ENCODE measurements at regions not wholly inside any gene's neighbourhood (a gene's known extent, or its start where the extent isn't known, plus 50 kb on each side); places are given as distances from the start of the nearest gene placed in this dataset.
"Not testable (repeated sequence)": the region's sequence is repeated elsewhere in the genome, so short reads cannot be mapped to it uniquely, and the experiment has no call there.

- Histone ChIP-seq H3K4me1 (no peaks in the 10 kb centered on the region), H3K4me3 (replicated peaks in 1 of 3) (no peak overlapping the region), H3K36me3 (no peaks in the 10 kb centered on the region), H3K27me3 (no peaks in the 10 kb centered on the region), H3K9me3 (no peaks in the 10 kb centered on the region), H3K27ac (no peak overlapping the region)
- no peak for TF ChIP-seq CTCF (IDR thresholded peaks at IDR 0.05)
- TF ChIP-seq POLR2A (IDR thresholded peaks at IDR 0.05) = no peak
- WGBS, 2 donors = 84 to 85% methylated on average over 3 of the region's 3 CpGs
- DNase-seq = no peak
- intact Hi-C loops (cut with DNase I) = no loop called here
Measured at GRCh38 chr2:194686569-194686968, 970.5 kb upstream of the SLC39A10 start.

- H3K4me1 ChIP-seq = no peaks in the 10 kb centered on the region
- no peak for DNase-seq
Measured at GRCh38 chr2:194674043-194674442, 983.0 kb upstream of the SLC39A10 start.

GRCh38 chr2:194672994-194673393, 984.0 kb upstream of the SLC39A10 start:
- H3K27ac ChIP-seq = no peak overlapping the region
- no peaks in the 10 kb centered on the region for H3K27me3 ChIP-seq
- no peaks in the 10 kb centered on the region for H3K4me1 ChIP-seq
- 86% methylated on average over 3 of the region's 3 CpGs for WGBS, 2 donors
- intact Hi-C loops (cut with DNase I) = no loop called here
- no peaks in the 10 kb centered on the region for H3K36me3 ChIP-seq
- TF ChIP-seq POLR2A (IDR thresholded peaks at IDR 0.05) (no peak), CTCF (IDR thresholded peaks at IDR 0.05) (no peak)
- DNase-seq = no peak
- H3K4me3 ChIP-seq (replicated peaks in 1 of 3) = no peak overlapping the region
- no peaks in the 10 kb centered on the region for H3K9me3 ChIP-seq

More at GRCh38 chr2:194674043-194674442, 983.0 kb upstream of the SLC39A10 start:
- no peaks in the 10 kb centered on the region for H3K27me3 ChIP-seq
- TF ChIP-seq POLR2A (IDR thresholded peaks at IDR 0.05) = no peak
- no peak for TF ChIP-seq CTCF (IDR thresholded peaks at IDR 0.05)
- no peak overlapping the region for H3K4me3 ChIP-seq (replicated peaks in 1 of 3)
- WGBS, 2 donors = 80 to 93% methylated on average over 1 of the region's 1 CpG
- H3K27ac ChIP-seq = no peak overlapping the region
- no peaks in the 10 kb centered on the region for H3K9me3 ChIP-seq
- H3K36me3 ChIP-seq = no peaks in the 10 kb centered on the region
- intact Hi-C loops (cut with DNase I) = no loop called here

- H3K4me3 ChIP-seq (replicated peaks in 1 of 3) = no peak overlapping the region
- 94 to 98% methylated on average over 2 of the region's 2 CpGs for WGBS, 2 donors
- DNase-seq = no peak
- H3K36me3 ChIP-seq = no peaks in the 10 kb centered on the region
- intact Hi-C loops (cut with DNase I) = no loop called here
- no peak overlapping the region for H3K27ac ChIP-seq
- no peaks in the 10 kb centered on the region for H3K27me3 ChIP-seq
- no peaks in the 10 kb centered on the region for H3K9me3 ChIP-seq
- H3K4me1 ChIP-seq = no peaks in the 10 kb centered on the region
- TF ChIP-seq CTCF (IDR thresholded peaks at IDR 0.05) = no peak
- no peak for TF ChIP-seq POLR2A (IDR thresholded peaks at IDR 0.05)
Measured at GRCh38 chr2:194661431-194661830, 995.6 kb upstream of the SLC39A10 start.

GRCh38 chr2:194639057-194639456, 1018.0 kb upstream of the SLC39A10 start:
- 90 to 92% methylated on average over 9 of the region's 9 CpGs for WGBS, 2 donors
- H3K36me3 ChIP-seq; intact Hi-C loops (cut with DNase I); H3K27me3 ChIP-seq; DNase-seq; H3K4me3 ChIP-seq (replicated peaks in 1 of 3); H3K9me3 ChIP-seq; H3K27ac ChIP-seq; H3K4me1 ChIP-seq: not testable (repeated sequence)

- Histone ChIP-seq H3K9me3 (no peaks in the 10 kb centered on the region), H3K36me3 (no peaks in the 10 kb centered on the region), H3K27me3 (no peaks in the 10 kb centered on the region), H3K27ac (no peak overlapping the region), H3K4me3 (replicated peaks in 1 of 3) (no peak overlapping the region), H3K4me1 (no peaks in the 10 kb centered on the region)
- intact Hi-C loops (cut with DNase I) = no loop called here
- DNase-seq = no peak
- TF ChIP-seq CTCF (IDR thresholded peaks at IDR 0.05) (no peak), POLR2A (IDR thresholded peaks at IDR 0.05) (no peak)
- WGBS, 2 donors = 81 to 86% methylated on average over 6 of the region's 6 CpGs
Measured at GRCh38 chr2:194621945-194622344, 1035.1 kb upstream of the SLC39A10 start.
